H1 (cell line): ENCODE measurements at regions not wholly inside any gene's neighbourhood (a gene's known extent, or its start where the extent isn't known, plus 50 kb on each side); places are given as distances from the start of the nearest gene placed in this dataset.

ENCODE experiments used
- CTCF ChIA-PET: fragments of 300-600 bp; sonication (Branson Sonifier 250); formaldehyde crosslinking; loops from one replicate; lab custom pipeline; 2021; ENCODE audit not compliant: partially characterized antibody; lab: Charles Lee
- POLR2A ChIA-PET: fragments of 300-600 bp; sonication (Branson Sonifier 250); formaldehyde crosslinking; loops from one replicate; lab custom pipeline; 2021; ENCODE audit warnings: inconsistent platforms; ENCODE audit not compliant: partially characterized antibody; lab: Charles Lee
- DNase-seq, 2 experiments: peaks; one replicate each; pipeline versions ENCODE4 v3.0.0 to v3.0.0-alpha.2; 2010 to 2022; ENCODE audit warnings: low spot score in 2 of 2, low read depth in 1 of 2, mixed read lengths in 1 of 2
- FAIRE-seq: peaks from 2 replicates; lab custom pipeline; 2011; peaks lifted over from hg19 to GRCh38; lab: Jason Lieb, UNC
- H2AFZ ChIP-seq: 2 replicates; pipeline ENCODE4 v1.8.1; 2012; ENCODE audit warnings: low read length, inconsistent platforms
- H2AK5ac ChIP-seq: 2 replicates; pipeline ENCODE4 v1.6.1; 2013; ENCODE audit warnings: low read depth, low read length
- H2BK120ac ChIP-seq: replicated peaks from 2 replicates; pipeline ENCODE3; 2013; ENCODE audit warnings: low read depth, low read length, inconsistent platforms
- H2BK12ac ChIP-seq: 2 replicates; pipeline ENCODE4 v1.6.1; 2013; ENCODE audit warnings: low read depth, low read length
- H2BK15ac ChIP-seq: 2 replicates; pipeline ENCODE4 v1.6.1; 2013; ENCODE audit warnings: low read length
- H2BK20ac ChIP-seq: 2 replicates; pipeline ENCODE4 v1.6.1; 2013; ENCODE audit warnings: low read length
- H2BK5ac ChIP-seq: 2 replicates; pipeline ENCODE4 v1.6.1; 2013; ENCODE audit warnings: low read depth, low read length
- H3K14ac ChIP-seq: 2 replicates; pipeline ENCODE4 v1.6.1; 2013; ENCODE audit warnings: inconsistent platforms; ENCODE audit not compliant: insufficient read length
- H3K18ac ChIP-seq: 2 replicates; pipeline ENCODE4 v1.6.1; 2013; ENCODE audit warnings: low read length; ENCODE audit errors: extremely low read depth
- H3K23ac ChIP-seq: 2 replicates; pipeline ENCODE4 v1.6.1; 2013; ENCODE audit warnings: inconsistent platforms; ENCODE audit not compliant: insufficient read length
- H3K23me2 ChIP-seq: 2 replicates; pipeline ENCODE4 v1.6.1; 2013; ENCODE audit warnings: low read depth, low read length
- H3K27ac ChIP-seq: 2 replicates; pipeline ENCODE4 v1.6.1; 2011; ENCODE audit warnings: low read depth, low read length, inconsistent platforms
- H3K27me3 ChIP-seq, 4 experiments: replicated peaks in 1 of 4; 1 replicate in 1 of 4; 2 replicates in 3 of 4; pipeline versions ENCODE4 v1.6.1 to v1.8.1; 2011 to 2013; ENCODE audit warnings: low read length in 3 of 4, mild to moderate bottlenecking in 3 of 4, inconsistent platforms in 2 of 4, mixed read lengths in 2 of 4, moderate library complexity in 1 of 4; ENCODE audit not compliant: control insufficient read depth in 3 of 4, insufficient read depth in 3 of 4; ENCODE audit errors: extremely low read depth in 1 of 4
- H3K36me3 ChIP-seq, 4 experiments: 2 replicates each; pipeline versions ENCODE4 v1.6.1 to v1.8.1; 2011 to 2013; ENCODE audit warnings: mild to moderate bottlenecking in 4 of 4, low read length in 3 of 4, moderate library complexity in 2 of 4, control low read depth in 1 of 4, inconsistent platforms in 1 of 4; ENCODE audit not compliant: insufficient read depth in 4 of 4, control insufficient read depth in 2 of 4
- H3K4ac ChIP-seq: replicated peaks from 2 replicates; pipeline ENCODE3; 2013; ENCODE audit warnings: low read length, low read depth, mixed read lengths, inconsistent platforms; ENCODE audit not compliant: insufficient read length
- H3K4me1 ChIP-seq, 4 experiments: replicated peaks in 1 of 4; 1 replicate in 1 of 4; 2 replicates in 3 of 4; pipeline versions ENCODE4 v1.6.1 to v1.8.1; 2011 to 2013; ENCODE audit warnings: low read length in 3 of 4, inconsistent platforms in 2 of 4, mixed read lengths in 1 of 4; ENCODE audit not compliant: insufficient read depth in 4 of 4, control insufficient read depth in 3 of 4
- H3K4me2 ChIP-seq, 2 experiments: 2 replicates each; pipeline versions ENCODE4 v1.6.1 to v1.8.1; 2011 to 2013; ENCODE audit warnings: low read depth in 2 of 2, low read length in 2 of 2, control low read depth in 1 of 2, inconsistent platforms in 1 of 2, mild to moderate bottlenecking in 1 of 2; ENCODE audit not compliant: insufficient read depth in 1 of 2
- H3K4me3 ChIP-seq, 4 experiments: fragments of 200-600, 300-600 bp in 1 of 4; sonication (generic), shearing (Covaris generic), sonication (Bioruptor Twin) in 1 of 4; 2 replicates each; pipeline versions ENCODE4 v1.5.1 to v1.8.1; 2011 to 2016; ENCODE audit warnings: low read length in 4 of 4, low read depth in 3 of 4, control low read depth in 2 of 4, inconsistent platforms in 2 of 4, mild to moderate bottlenecking in 2 of 4, mixed read lengths in 1 of 4, moderate library complexity in 1 of 4; ENCODE audit not compliant: insufficient read depth in 2 of 4; ENCODE audit errors: extremely low read depth in 1 of 4
- H3K56ac ChIP-seq: replicated peaks from 2 replicates; pipeline ENCODE3; 2013; ENCODE audit warnings: low read depth, mild to moderate bottlenecking, mixed read lengths, low read length, inconsistent platforms; ENCODE audit not compliant: insufficient read length
- H3K79me1 ChIP-seq: 2 replicates; pipeline ENCODE4 v1.6.1; 2013; ENCODE audit warnings: low read depth, low read length, control low read depth
- H3K79me2 ChIP-seq, 2 experiments: 2 replicates each; pipeline versions ENCODE4 v1.6.1 to v1.8.1; 2012 to 2013; ENCODE audit warnings: low read length in 2 of 2, mild to moderate bottlenecking in 2 of 2, inconsistent platforms in 1 of 2; ENCODE audit not compliant: insufficient read depth in 2 of 2, control insufficient read depth in 1 of 2
- H3K9ac ChIP-seq, 4 experiments: replicated peaks in 1 of 4; 1 replicate in 1 of 4; 2 replicates in 3 of 4; pipeline versions ENCODE4 v1.6.1 to v1.8.1; 2011 to 2013; ENCODE audit warnings: low read depth in 3 of 4, low read length in 3 of 4, control low read depth in 2 of 4, mild to moderate bottlenecking in 2 of 4, moderate library complexity in 2 of 4, inconsistent platforms in 1 of 4; ENCODE audit errors: extremely low read depth in 1 of 4
- H3K9me3 ChIP-seq, 2 experiments: 2 replicates each; pipeline versions ENCODE4 v1.6.1 to v1.8.1; 2012 to 2013; ENCODE audit warnings: mild to moderate bottlenecking in 2 of 2, moderate library complexity in 2 of 2, control low read depth in 1 of 2, inconsistent platforms in 1 of 2, low read depth in 1 of 2, low read length in 1 of 2, mixed read lengths in 1 of 2; ENCODE audit not compliant: insufficient read depth in 2 of 2
- H4K20me1 ChIP-seq, 2 experiments: replicated peaks in 1 of 2; 2 replicates each; pipeline versions ENCODE3 to v1.8.1; 2011 to 2013; ENCODE audit warnings: inconsistent platforms in 2 of 2, low read length in 2 of 2, mild to moderate bottlenecking in 1 of 2; ENCODE audit not compliant: insufficient read depth in 2 of 2, control insufficient read depth in 1 of 2
- H4K5ac ChIP-seq: 2 replicates; pipeline ENCODE4 v1.6.1; 2013; ENCODE audit warnings: low read length, low read depth, mixed read lengths, inconsistent platforms; ENCODE audit not compliant: insufficient read length
- H4K8ac ChIP-seq: 2 replicates; pipeline ENCODE4 v1.8.0; 2013; ENCODE audit warnings: mild to moderate bottlenecking, moderate library complexity, low read length, inconsistent platforms; ENCODE audit not compliant: insufficient read depth; ENCODE audit errors: extremely low read depth
- H4K91ac ChIP-seq: replicated peaks from 2 replicates; pipeline ENCODE3; 2013; ENCODE audit warnings: low read length, mixed read lengths, inconsistent platforms; ENCODE audit not compliant: insufficient read length
- BRCA1 ChIP-seq: IDR thresholded peaks from 2 replicates; pipeline ENCODE4 v1.6.1; 2012; ENCODE audit warnings: low read depth, low read length, improper control_type of control experiment
- CHD1 ChIP-seq: IDR thresholded peaks from 2 replicates; pipeline ENCODE4 v1.6.1; 2012; ENCODE audit warnings: low read depth, low read length, improper control_type of control experiment
- EP300 ChIP-seq, 2 experiments: IDR thresholded peaks; 1 replicate in 1 of 2; 2 replicates in 1 of 2; pipeline ENCODE4 v1.6.1; 2011 to 2012; ENCODE audit warnings: low read depth in 2 of 2, low read length in 2 of 2, mild to moderate bottlenecking in 2 of 2, borderline replicate concordance in 1 of 2, inconsistent platforms in 1 of 2, moderate library complexity in 1 of 2
- HDAC6 ChIP-seq: IDR thresholded peaks from one replicate; pipeline ENCODE4 v1.7.1; 2012; ENCODE audit warnings: low read depth, mild to moderate bottlenecking, inconsistent platforms, low read length, moderate library complexity
- JUN ChIP-seq: IDR thresholded peaks from 2 replicates; pipeline ENCODE4 v1.6.1; 2011; ENCODE audit warnings: low read depth, mild to moderate bottlenecking, improper control_type of control experiment, low read length
- JUND ChIP-seq: IDR thresholded peaks from 2 replicates; pipeline ENCODE4 v1.6.1; 2011; ENCODE audit warnings: mild to moderate bottlenecking, improper control_type of control experiment, low read length
- KDM4A ChIP-seq: IDR thresholded peaks from one replicate; pipeline ENCODE4 v1.7.1; 2012; ENCODE audit warnings: low read depth, mild to moderate bottlenecking, moderate library complexity, low read length, inconsistent platforms; ENCODE audit not compliant: severe bottlenecking
- RAD21 ChIP-seq, 2 experiments: IDR thresholded peaks in 1 of 2; conservative IDR thresholded peaks in 1 of 2; 2 replicates each; pipeline ENCODE4 v1.6.1; 2011; ENCODE audit warnings: low read depth in 2 of 2, low read length in 2 of 2, improper control_type of control experiment in 1 of 2, inconsistent platforms in 1 of 2, mild to moderate bottlenecking in 1 of 2, moderate library complexity in 1 of 2
- RBBP5 ChIP-seq: IDR thresholded peaks from 2 replicates; pipeline ENCODE4 v1.7.1; 2012; ENCODE audit warnings: low read depth, mild to moderate bottlenecking, inconsistent platforms, low read length, moderate library complexity, borderline replicate concordance
- RFX5 ChIP-seq: IDR thresholded peaks from 2 replicates; pipeline ENCODE4 v1.6.1; 2011; ENCODE audit warnings: low read depth, low read length, improper control_type of control experiment, borderline replicate concordance
- SIN3A ChIP-seq, 2 experiments: IDR thresholded peaks in 1 of 2; conservative IDR thresholded peaks in 1 of 2; 2 replicates each; pipeline ENCODE4 v1.6.1; 2011 to 2012; ENCODE audit warnings: low read length in 2 of 2, improper control_type of control experiment in 1 of 2, low read depth in 1 of 2, mild to moderate bottlenecking in 1 of 2
- SIX5 ChIP-seq: IDR thresholded peaks from 2 replicates; pipeline ENCODE4 v1.6.1; 2011; ENCODE audit warnings: mild to moderate bottlenecking, low read depth, low read length
- SP1 ChIP-seq: IDR thresholded peaks from 2 replicates; pipeline ENCODE4 v1.6.1; 2011; ENCODE audit warnings: low read depth, low read length
- WGBS, 2 experiments: shearing (Covaris generic) in 1 of 2; methylation state at CpG; one replicate each; pipeline versions ENCODE4 v1.1.6 to v1.1.7; 2013 to 2015; ENCODE audit warnings: low lambda C conversion rate in 2 of 2, mixed read lengths in 2 of 2, inconsistent platforms in 1 of 2, low coverage in 1 of 2, missing lambda C conversion rate in 1 of 2; ENCODE audit not compliant: insufficient replicate concordance in 2 of 2, insufficient coverage in 1 of 2, insufficient read length in 1 of 2; ENCODE audit errors: extremely low coverage in 1 of 2, missing lambda C conversion rate in 1 of 2; 5-methylcytosine and 5-hydroxymethylcytosine counted together
- TF ChIP-seq, protein P1 (sequence below): IDR thresholded peaks from 2 replicates; pipeline ENCODE4 v1.6.1; 2012; ENCODE audit warnings: inconsistent platforms

DNA sequence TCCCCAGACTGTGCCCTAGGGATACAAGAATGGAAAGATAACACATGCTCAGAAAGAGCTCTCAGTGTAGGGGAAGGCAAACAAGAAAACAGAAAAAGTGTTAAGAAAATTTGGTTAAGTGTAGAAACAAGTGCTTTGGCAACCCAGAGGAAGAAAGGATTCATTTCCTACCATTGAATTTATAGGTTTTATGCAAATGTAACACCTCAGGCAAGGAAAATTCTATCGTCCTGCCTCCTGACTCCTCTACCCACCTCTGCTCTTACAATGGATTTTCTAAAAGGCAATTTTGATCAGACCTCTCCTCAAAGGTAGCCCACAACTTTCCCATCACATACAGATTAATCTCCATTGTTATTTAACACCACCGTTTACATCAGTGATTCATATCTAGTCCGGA, 298.7 kb downstream of the RFC3 start:
- no peaks in the 10 kb centered on the region for H3K36me3 ChIP-seq
- POLR2A ChIA-PET, result no interaction called here

More for the DNA sequence above, 298.7 kb downstream of the RFC3 start:
- no peak overlapping the region for H4K5ac ChIP-seq
- no peaks in the 10 kb centered on the region for H3K79me2 ChIP-seq
- H2BK12ac ChIP-seq, result no peak overlapping the region
- TF ChIP-seq SIX5, result no peak
- no peak for TF ChIP-seq JUND
- TF ChIP-seq, protein P1, sequence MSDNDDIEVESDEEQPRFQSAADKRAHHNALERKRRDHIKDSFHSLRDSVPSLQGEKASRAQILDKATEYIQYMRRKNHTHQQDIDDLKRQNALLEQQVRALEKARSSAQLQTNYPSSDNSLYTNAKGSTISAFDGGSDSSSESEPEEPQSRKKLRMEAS, result no peak
- no peak for TF ChIP-seq SIN3A (conservative IDR thresholded peaks at IDR 0.05 in 1 of 2, IDR thresholded peaks at IDR 0.05 in 1 of 2; ENCODE audit: low read depth in 1 of 2, low read length in 2 of 2)
- no peak for TF ChIP-seq CHD1
- TF ChIP-seq KDM4A, result no peak
- TF ChIP-seq RAD21 (IDR thresholded peaks at IDR 0.05 in 1 of 2, conservative IDR thresholded peaks at IDR 0.05 in 1 of 2; ENCODE audit: low read depth in 2 of 2, low read length in 2 of 2), result no peak
- TF ChIP-seq EP300 (IDR thresholded peaks at IDR 0.05; ENCODE audit: borderline replicate concordance in 1 of 2, low read depth in 2 of 2, low read length in 2 of 2), result no peak
- TF ChIP-seq RBBP5, result no peak
- no peak for TF ChIP-seq SP1
- no peak for TF ChIP-seq BRCA1
- TF ChIP-seq RFX5, result no peak
- no peak for TF ChIP-seq HDAC6
- no peak for TF ChIP-seq JUN
- TF ChIP-seq, all 59 proteins: peak for 0
- Histone ChIP-seq H4K91ac (no peak overlapping the region), H3K56ac (no peak overlapping the region), H3K23me2 (no peaks in the 10 kb centered on the region; the same call in 1 of the 2 replicates), H3K4ac (no peak overlapping the region), H3K23ac (no peak overlapping the region), H3K4me3 (no peak overlapping the region), H3K4me2 (no peak overlapping the region), H2BK120ac (no peak overlapping the region), H3K27me3 (no peaks in the 10 kb centered on the region), H3K4me1 (no peaks in the 10 kb centered on the region), H3K14ac (no peak overlapping the region), H4K8ac (no peak overlapping the region), H4K20me1 (no peaks in the 10 kb centered on the region), H3K9me3 (no peaks in the 10 kb centered on the region), H3K18ac (no peak overlapping the region), H3K9ac (no peak overlapping the region), H3K27ac (no peak overlapping the region), H2AFZ (no peak overlapping the region), H2BK20ac (no peak overlapping the region), H3K79me1 (no peaks in the 10 kb centered on the region), H2BK5ac (no peak overlapping the region), H2AK5ac (no peak overlapping the region), H2BK15ac (no peak overlapping the region)
- FAIRE-seq (no peak), DNase-seq (no peak)
- WGBS, 2 experiments, result 85% methylated on average over 3 of the region's 3 CpGs; no CpG with 5 or more reads in 1 of the 2 experiments
- CTCF ChIA-PET, result no interaction called here
